ENCODE measurements at regions not wholly inside any gene's neighbourhood (a gene's known extent, or its start where the extent isn't known, plus 50 kb on each side); places are given as distances from the start of the nearest gene placed in this dataset.

DNA sequence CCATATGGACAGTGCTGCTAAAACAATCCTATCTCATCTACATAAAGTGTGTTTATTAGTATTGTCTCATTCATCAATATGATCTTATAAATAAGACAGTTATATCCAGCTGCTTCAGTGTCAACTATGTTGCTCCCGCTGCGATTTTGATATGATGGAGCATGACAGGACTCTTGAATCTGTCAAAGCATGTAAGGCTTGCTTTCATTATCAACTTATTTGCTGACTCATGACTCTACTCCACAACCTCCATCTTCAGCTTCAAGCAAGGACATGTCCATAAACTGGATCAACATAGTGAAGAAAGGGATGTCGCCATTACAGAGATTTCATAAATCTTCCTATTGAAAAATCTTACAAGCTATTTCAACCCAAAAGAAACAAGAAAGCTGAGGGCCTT, 2812.6 kb downstream of the PCDH9 start:
- no peak overlapping the region for H3K27ac ChIP-seq
- no peaks in the 10 kb centered on the region for H3K27me3 ChIP-seq
- TF ChIP-seq EZH2 (IDR thresholded peaks at IDR 0.05; ENCODE audit: borderline replicate concordance) (no peak), EZH2phosphoT487 (IDR thresholded peaks at IDR 0.05; ENCODE audit: low read depth, severe bottlenecking, unreplicated experiment) (no peak)
- no peak overlapping the region for H3K4me3 ChIP-seq
- WGBS (ENCODE audit: low lambda C conversion rate, missing lambda C conversion rate), result 96% methylated on average over 3 of the region's 3 CpGs
- no peak for DNase-seq (ENCODE audit: low spot score)
- no peaks in the 10 kb centered on the region for H3K79me2 ChIP-seq
- H2AFZ ChIP-seq, result no peak overlapping the region
- no peaks in the 10 kb centered on the region for H3K9me3 ChIP-seq (ENCODE audit: low read depth)
- H3K9me2 ChIP-seq (replicated peaks; ENCODE audit: insufficient read depth), result no peaks in the 10 kb centered on the region
- H3K4me1 ChIP-seq (ENCODE audit: insufficient read depth), result no peaks in the 10 kb centered on the region
- H3K36me3 ChIP-seq (replicated peaks; ENCODE audit: insufficient read depth, low read depth), result no peaks in the 10 kb centered on the region
- H4K20me1 ChIP-seq (ENCODE audit: insufficient read depth, poor library complexity, severe bottlenecking), result no peaks in the 10 kb centered on the region
- no peak overlapping the region for H3K4me2 ChIP-seq

GRCh38 chr13:64414381-64414780, 2815.8 kb downstream of the PCDH9 start:
- H3K9me2 ChIP-seq (replicated peaks; ENCODE audit: insufficient read depth), result no peaks in the 10 kb centered on the region
- DNase-seq (ENCODE audit: low spot score), result no peak
- no peaks in the 10 kb centered on the region for H3K36me3 ChIP-seq (replicated peaks; ENCODE audit: insufficient read depth, low read depth)
- no peak overlapping the region for H3K4me2 ChIP-seq
- H3K79me2 ChIP-seq, result no peaks in the 10 kb centered on the region
- no peak overlapping the region for H3K27ac ChIP-seq
- TF ChIP-seq EZH2phosphoT487 (IDR thresholded peaks at IDR 0.05; ENCODE audit: low read depth, severe bottlenecking, unreplicated experiment) (no peak), EZH2 (IDR thresholded peaks at IDR 0.05; ENCODE audit: borderline replicate concordance) (no peak)
- TF ChIP-seq, protein P1, sequence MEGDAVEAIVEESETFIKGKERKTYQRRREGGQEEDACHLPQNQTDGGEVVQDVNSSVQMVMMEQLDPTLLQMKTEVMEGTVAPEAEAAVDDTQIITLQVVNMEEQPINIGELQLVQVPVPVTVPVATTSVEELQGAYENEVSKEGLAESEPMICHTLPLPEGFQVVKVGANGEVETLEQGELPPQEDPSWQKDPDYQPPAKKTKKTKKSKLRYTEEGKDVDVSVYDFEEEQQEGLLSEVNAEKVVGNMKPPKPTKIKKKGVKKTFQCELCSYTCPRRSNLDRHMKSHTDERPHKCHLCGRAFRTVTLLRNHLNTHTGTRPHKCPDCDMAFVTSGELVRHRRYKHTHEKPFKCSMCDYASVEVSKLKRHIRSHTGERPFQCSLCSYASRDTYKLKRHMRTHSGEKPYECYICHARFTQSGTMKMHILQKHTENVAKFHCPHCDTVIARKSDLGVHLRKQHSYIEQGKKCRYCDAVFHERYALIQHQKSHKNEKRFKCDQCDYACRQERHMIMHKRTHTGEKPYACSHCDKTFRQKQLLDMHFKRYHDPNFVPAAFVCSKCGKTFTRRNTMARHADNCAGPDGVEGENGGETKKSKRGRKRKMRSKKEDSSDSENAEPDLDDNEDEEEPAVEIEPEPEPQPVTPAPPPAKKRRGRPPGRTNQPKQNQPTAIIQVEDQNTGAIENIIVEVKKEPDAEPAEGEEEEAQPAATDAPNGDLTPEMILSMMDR (IDR thresholded peaks at IDR 0.05; ENCODE audit: poor library complexity), result no peak
- no peak overlapping the region for H3K4me3 ChIP-seq
- no peaks in the 10 kb centered on the region for H3K9me3 ChIP-seq (ENCODE audit: low read depth)
- no peaks in the 10 kb centered on the region for H3K27me3 ChIP-seq
- no peak overlapping the region for H2AFZ ChIP-seq
- H4K20me1 ChIP-seq (ENCODE audit: insufficient read depth, poor library complexity, severe bottlenecking), result no peaks in the 10 kb centered on the region
- no peaks in the 10 kb centered on the region for H3K4me1 ChIP-seq (ENCODE audit: insufficient read depth)

- Histone ChIP-seq H3K27me3 (no peaks in the 10 kb centered on the region), H3K9me3 (ENCODE audit: low read depth) (no peaks in the 10 kb centered on the region), H3K9me2 (replicated peaks; ENCODE audit: insufficient read depth) (no peaks in the 10 kb centered on the region), H3K36me3 (replicated peaks; ENCODE audit: insufficient read depth, low read depth) (no peaks in the 10 kb centered on the region), H3K4me3 (no peak overlapping the region), H3K4me2 (no peak overlapping the region), H3K79me2 (no peaks in the 10 kb centered on the region), H2AFZ (no peak overlapping the region), H4K20me1 (ENCODE audit: insufficient read depth, poor library complexity, severe bottlenecking) (no peaks in the 10 kb centered on the region), H3K4me1 (ENCODE audit: insufficient read depth) (no peaks in the 10 kb centered on the region), H3K27ac (no peak overlapping the region)
- TF ChIP-seq EZH2phosphoT487 (IDR thresholded peaks at IDR 0.05; ENCODE audit: low read depth, severe bottlenecking, unreplicated experiment) (no peak), EZH2 (IDR thresholded peaks at IDR 0.05; ENCODE audit: borderline replicate concordance) (no peak)
- no peak for DNase-seq (ENCODE audit: low spot score)
Observed at GRCh38 chr13:64413529-64413928, 2816.6 kb downstream of the PCDH9 start.

- no peaks in the 10 kb centered on the region for H3K36me3 ChIP-seq (replicated peaks; ENCODE audit: insufficient read depth, low read depth)
- no peak overlapping the region for H2AFZ ChIP-seq
- no peaks in the 10 kb centered on the region for H4K20me1 ChIP-seq (ENCODE audit: insufficient read depth, poor library complexity, severe bottlenecking)
- DNase-seq (ENCODE audit: low spot score), result no peak
- no peaks in the 10 kb centered on the region for H3K27me3 ChIP-seq
- TF ChIP-seq, protein P1 (IDR thresholded peaks at IDR 0.05; ENCODE audit: poor library complexity), result no peak
- TF ChIP-seq EZH2phosphoT487 (IDR thresholded peaks at IDR 0.05; ENCODE audit: low read depth, severe bottlenecking, unreplicated experiment), result no peak
- TF ChIP-seq EZH2 (IDR thresholded peaks at IDR 0.05; ENCODE audit: borderline replicate concordance), result no peak
- H3K27ac ChIP-seq, result no peak overlapping the region
- no peaks in the 10 kb centered on the region for H3K9me3 ChIP-seq (ENCODE audit: low read depth)
- H3K79me2 ChIP-seq, result no peaks in the 10 kb centered on the region
- H3K4me2 ChIP-seq, result no peak overlapping the region
- H3K4me3 ChIP-seq, result no peak overlapping the region
- no peaks in the 10 kb centered on the region for H3K4me1 ChIP-seq (ENCODE audit: insufficient read depth)
- 82% methylated on average over 5 of the region's 5 CpGs for WGBS (ENCODE audit: low lambda C conversion rate, missing lambda C conversion rate)
- H3K9me2 ChIP-seq (replicated peaks; ENCODE audit: insufficient read depth), result no peaks in the 10 kb centered on the region
Observed at GRCh38 chr13:64410276-64411053, 2819.7 kb downstream of the PCDH9 start.

All from hepatocyte (in vitro differentiated cells).